T-helper 17 cell (primary cell): ENCODE measurements at regions not wholly inside any gene's neighbourhood (a gene's known extent, or its start where the extent isn't known, plus 50 kb on each side); places are given as distances from the start of the nearest gene placed in this dataset.
"Not testable (repeated sequence)": the region's sequence is repeated elsewhere in the genome, so short reads cannot be mapped to it uniquely, and the experiment has no call there.

Source experiments
- ATAC-seq: fragments of 150-1000 bp; cut with Tn5 transposase; 2 replicates; pipeline ENCODE4 v1.10.0; 2021; ENCODE audit warnings: mild to moderate bottlenecking, moderate library complexity
- DNase-seq, 3 donors: peaks; one replicate each; pipeline versions ENCODE4 v3.0.0 to v3.0.0-alpha.2; 2020 to 2021
- H3K9me3 ChIP-seq: one replicate; pipeline ENCODE4 v1.7.0; 2013; ENCODE audit warnings: low read length, mild to moderate bottlenecking; ENCODE audit not compliant: control insufficient read depth, poor library complexity, severe bottlenecking
- H3K27ac Mint-ChIP-seq: one replicate; pipeline ENCODE4 v1.8.0; 2022; ENCODE audit warnings: mild to moderate bottlenecking, moderate library complexity, mixed read lengths
- H3K27me3 Mint-ChIP-seq: one replicate; pipeline ENCODE4 v1.8.0; 2022; ENCODE audit warnings: mixed read lengths
- H3K36me3 Mint-ChIP-seq: one replicate; pipeline ENCODE4 v1.8.0; 2022; ENCODE audit warnings: low read depth, mixed read lengths
- H3K4me1 Mint-ChIP-seq: one replicate; pipeline ENCODE4 v1.8.0; 2022; ENCODE audit warnings: mild to moderate bottlenecking, mixed read lengths
- H3K4me3 Mint-ChIP-seq: one replicate; pipeline ENCODE4 v1.8.0; 2022; ENCODE audit warnings: mild to moderate bottlenecking, moderate library complexity, mixed read lengths

GRCh38 chr6:12527339-12527738, 189.2 kb upstream of the PHACTR1 start:
- H3K9me3 ChIP-seq: no peaks in the 10 kb centered on the region
- no peak overlapping the region for H3K27ac Mint-ChIP-seq
- H3K27me3 Mint-ChIP-seq: peaks cover 40% of the 10 kb centered on the region
- H3K36me3 Mint-ChIP-seq: peaks cover 2% of the 10 kb centered on the region
- H3K4me1 Mint-ChIP-seq: no peaks in the 10 kb centered on the region
- H3K4me3 Mint-ChIP-seq: no peak overlapping the region
- DNase-seq (no peak), ATAC-seq (no peak)

GRCh38 chr6:12528136-12528535, 188.4 kb upstream of the PHACTR1 start:
- Mint-ChIP-seq H3K4me3 (no peak overlapping the region), H3K4me1 (no peaks in the 10 kb centered on the region)
- ATAC-seq: no peak

GRCh38 chr6:12528581-12529363, 187.8 kb upstream of the PHACTR1 start:
- Mint-ChIP-seq H3K4me1 (no peaks in the 10 kb centered on the region), H3K27ac (no peak overlapping the region), H3K4me3 (no peak overlapping the region), H3K36me3 (peaks cover 2% of the 10 kb centered on the region), H3K27me3 (peaks cover 47% of the 10 kb centered on the region)
- H3K9me3 ChIP-seq: no peaks in the 10 kb centered on the region
- ATAC-seq (no peak), DNase-seq (no peak)

More at GRCh38 chr6:12528136-12528535, 188.4 kb upstream of the PHACTR1 start:
- Mint-ChIP-seq H3K27ac (no peak overlapping the region), H3K27me3 (peaks cover 45% of the 10 kb centered on the region), H3K36me3 (peaks cover 2% of the 10 kb centered on the region)
- H3K9me3 ChIP-seq: no peaks in the 10 kb centered on the region
- DNase-seq: no peak

GRCh38 chr6:12529364-12530019, 187.1 kb upstream of the PHACTR1 start:
- no peak for ATAC-seq
- DNase-seq: no peak
- H3K27ac Mint-ChIP-seq: no peak overlapping the region
- H3K4me1 Mint-ChIP-seq: no peaks in the 10 kb centered on the region
- H3K4me3 Mint-ChIP-seq: no peak overlapping the region
- H3K36me3 Mint-ChIP-seq: peaks cover 2% of the 10 kb centered on the region
- H3K27me3 Mint-ChIP-seq: peaks cover 42% of the 10 kb centered on the region
- H3K9me3 ChIP-seq: no peaks in the 10 kb centered on the region

GRCh38 chr6:12530345-12530744, 186.2 kb upstream of the PHACTR1 start:
- Mint-ChIP-seq H3K27me3 (peaks cover 45% of the 10 kb centered on the region), H3K27ac (no peak overlapping the region), H3K4me1 (no peaks in the 10 kb centered on the region), H3K36me3 (peaks cover 2% of the 10 kb centered on the region), H3K4me3 (no peak overlapping the region)
- ATAC-seq (no peak), DNase-seq (no peak)
- no peaks in the 10 kb centered on the region for H3K9me3 ChIP-seq

- H3K4me3 Mint-ChIP-seq: no peak overlapping the region
- peaks cover 32% of the 10 kb centered on the region for H3K27me3 Mint-ChIP-seq
- H3K36me3 Mint-ChIP-seq: no peaks in the 10 kb centered on the region
- H3K27ac Mint-ChIP-seq: no peak overlapping the region
- H3K9me3 ChIP-seq: no peaks in the 10 kb centered on the region
- DNase-seq: no peak
- ATAC-seq: no peak
- H3K4me1 Mint-ChIP-seq: no peaks in the 10 kb centered on the region
Observed at GRCh38 chr6:12533586-12533985, 183.0 kb upstream of the PHACTR1 start.

- no peak for DNase-seq
- ATAC-seq: no peak
- Mint-ChIP-seq H3K27ac (no peak overlapping the region), H3K4me1 (no peaks in the 10 kb centered on the region), H3K4me3 (no peak overlapping the region), H3K27me3 (peaks cover 34% of the 10 kb centered on the region), H3K36me3 (no peaks in the 10 kb centered on the region)
- H3K9me3 ChIP-seq: no peaks in the 10 kb centered on the region
Observed at GRCh38 chr6:12534069-12534853, 182.3 kb upstream of the PHACTR1 start.

GRCh38 chr6:12535586-12536314, 180.8 kb upstream of the PHACTR1 start:
- H3K36me3 Mint-ChIP-seq: no peaks in the 10 kb centered on the region
- ATAC-seq (no peak), DNase-seq (no peak)
- peaks cover 30% of the 10 kb centered on the region for H3K27me3 Mint-ChIP-seq
- no peaks in the 10 kb centered on the region for H3K4me1 Mint-ChIP-seq
- no peak overlapping the region for H3K27ac Mint-ChIP-seq
- H3K4me3 Mint-ChIP-seq: no peak overlapping the region
- no peaks in the 10 kb centered on the region for H3K9me3 ChIP-seq

- H3K4me1 Mint-ChIP-seq: no peaks in the 10 kb centered on the region
- H3K27me3 Mint-ChIP-seq: peaks cover 30% of the 10 kb centered on the region
- DNase-seq (no peak), ATAC-seq (no peak)
- H3K4me3 Mint-ChIP-seq: no peak overlapping the region
- no peaks in the 10 kb centered on the region for H3K36me3 Mint-ChIP-seq
- no peak overlapping the region for H3K27ac Mint-ChIP-seq
- no peaks in the 10 kb centered on the region for H3K9me3 ChIP-seq
Observed at GRCh38 chr6:12536416-12536815, 180.2 kb upstream of the PHACTR1 start.

GRCh38 chr6:12537389-12537788, 179.2 kb upstream of the PHACTR1 start:
- H3K27me3 Mint-ChIP-seq: peaks cover 30% of the 10 kb centered on the region
- no peak for ATAC-seq
- H3K36me3 Mint-ChIP-seq: no peaks in the 10 kb centered on the region
- H3K27ac Mint-ChIP-seq: no peak overlapping the region
- no peaks in the 10 kb centered on the region for H3K9me3 ChIP-seq
- no peak overlapping the region for H3K4me3 Mint-ChIP-seq
- no peak for DNase-seq
- H3K4me1 Mint-ChIP-seq: no peaks in the 10 kb centered on the region

- peaks cover 23% of the 10 kb centered on the region for H3K27me3 Mint-ChIP-seq
- H3K9me3 ChIP-seq: no peaks in the 10 kb centered on the region
- no peak overlapping the region for H3K27ac Mint-ChIP-seq
- DNase-seq (no peak), ATAC-seq (no peak)
- H3K4me3 Mint-ChIP-seq: no peak overlapping the region
- H3K36me3 Mint-ChIP-seq: no peaks in the 10 kb centered on the region
- H3K4me1 Mint-ChIP-seq: no peaks in the 10 kb centered on the region
Observed at GRCh38 chr6:12538881-12539357, 177.6 kb upstream of the PHACTR1 start.

- H3K4me3 Mint-ChIP-seq, H3K9me3 ChIP-seq, H3K36me3 Mint-ChIP-seq, DNase-seq, H3K4me1 Mint-ChIP-seq, ATAC-seq, H3K27ac Mint-ChIP-seq: not testable (repeated sequence)
- peaks cover 30% of the 10 kb centered on the region for H3K27me3 Mint-ChIP-seq
Observed at GRCh38 chr6:12542319-12543115, 174.1 kb upstream of the PHACTR1 start.
